Lung microvascular endothelial cell (primary cell): ENCODE measurements at regions not wholly inside any gene's neighbourhood (a gene's known extent, or its start where the extent isn't known, plus 50 kb on each side); places are given as distances from the start of the nearest gene placed in this dataset.

Experiments
- DNase-seq, 2 donors: peaks; one replicate each; pipeline versions ENCODE4 v3.0.0 to v3.0.0-alpha.2; 2010; ENCODE audit warnings: low read depth in 2 of 2

GRCh38 chr3:7793786-7794185 lies 707.8 kb upstream of the LMCD1 start:
- no peak for DNase-seq

- no peak for DNase-seq
Observed at GRCh38 chr3:7798276-7798675, 703.3 kb upstream of the LMCD1 start.

- DNase-seq: peak; percentile 6 to 20
Observed at GRCh38 chr3:7800006-7800780, 701.4 kb upstream of the LMCD1 start.

DNA sequence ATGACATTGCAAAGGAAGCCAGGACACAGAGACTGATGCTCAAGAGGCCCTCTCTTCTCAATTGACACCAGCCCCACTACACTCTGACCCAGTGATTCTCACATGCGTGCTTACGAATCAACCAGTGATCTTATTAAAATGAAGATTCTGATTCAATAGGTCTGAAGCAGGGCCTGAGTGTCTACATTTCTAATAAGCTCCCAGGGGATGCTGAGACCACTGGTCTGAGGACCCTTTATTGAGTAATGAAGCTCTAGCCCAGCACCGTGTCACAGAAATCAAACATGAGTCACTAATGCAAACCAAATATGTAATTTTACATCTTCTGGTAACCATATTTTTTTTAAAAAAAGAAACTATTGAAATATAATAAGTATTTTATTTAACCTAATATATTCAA lies 689.1 kb upstream of the LMCD1 start:
- DNase-seq: no peak

GRCh38 chr3:7813365-7813764 lies 688.3 kb upstream of the LMCD1 start:
- DNase-seq: no peak

DNA sequence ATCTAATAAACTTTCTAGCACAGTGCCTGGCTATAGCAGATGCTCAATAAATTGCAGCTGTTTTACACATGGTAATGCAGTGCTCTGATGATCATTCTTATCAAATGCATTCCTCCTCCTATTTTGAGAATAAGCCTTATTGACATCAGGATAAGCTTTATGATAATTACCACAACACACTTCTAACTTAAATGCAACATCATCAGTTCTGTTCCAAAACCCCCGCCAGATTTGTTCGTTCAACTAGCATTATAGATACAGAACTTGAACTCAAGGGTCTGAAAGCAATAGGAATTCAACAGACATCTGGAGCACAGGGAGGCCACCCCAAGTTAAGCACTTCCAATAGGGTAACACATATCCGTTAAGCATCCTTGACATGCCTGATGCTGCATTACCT lies 684.4 kb upstream of the LMCD1 start:
- DNase-seq: no peak

DNA sequence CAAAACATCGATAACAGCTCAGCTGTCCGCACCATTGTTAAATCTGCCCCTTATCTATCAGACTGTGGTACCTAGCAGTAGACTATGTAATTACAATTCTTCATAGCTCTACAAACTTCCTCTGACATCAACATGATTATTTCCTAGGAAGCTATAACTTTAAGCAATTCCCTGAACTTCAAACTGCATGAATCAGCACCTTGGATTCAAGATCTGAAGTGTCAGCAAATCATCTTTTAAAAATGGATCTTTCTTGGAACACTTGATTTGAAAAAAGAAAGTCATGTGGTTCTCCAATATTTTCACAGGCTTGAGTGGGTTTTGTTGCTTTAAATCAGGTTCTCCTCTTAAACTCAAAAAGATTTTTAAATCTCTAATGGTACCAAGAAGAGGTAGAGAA lies 680.7 kb upstream of the LMCD1 start:
- DNase-seq: no peak

DNA sequence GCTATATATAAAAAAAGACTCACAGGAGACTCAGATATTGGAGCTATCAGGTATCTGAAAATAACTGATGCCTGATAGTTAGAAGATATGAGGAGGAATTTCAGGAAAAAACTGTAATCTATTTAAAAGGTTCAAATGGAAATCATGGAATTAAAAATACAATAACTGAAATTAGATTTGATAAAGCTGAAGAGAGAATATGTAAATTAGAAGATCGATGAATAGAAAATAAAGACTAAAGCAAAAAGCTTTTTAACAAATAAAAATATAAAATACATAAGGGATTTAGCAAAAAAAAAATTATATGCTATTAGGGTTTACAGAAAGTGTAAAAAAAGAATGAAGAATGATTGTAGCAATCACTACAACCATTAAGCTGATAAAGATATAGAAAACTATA lies 679.8 kb upstream of the LMCD1 start:
- no peak for DNase-seq

DNA sequence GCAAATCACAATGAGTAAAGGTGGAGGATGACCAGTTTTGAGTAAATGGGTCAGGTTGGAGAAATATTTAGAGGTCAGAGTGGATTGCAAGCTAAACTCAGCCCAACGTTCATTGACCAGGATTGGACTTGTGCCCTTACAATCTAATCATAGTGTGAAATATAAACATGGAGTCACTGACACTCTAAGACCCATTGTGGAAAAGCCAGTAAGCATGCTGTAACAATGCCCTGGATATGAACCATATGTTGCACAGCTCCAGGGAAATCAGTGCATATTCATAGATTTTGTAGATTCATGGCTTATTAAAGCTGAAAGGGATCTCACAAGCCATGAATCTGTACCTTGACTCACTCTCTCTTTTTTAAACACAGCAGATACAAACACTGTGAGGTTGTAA lies 660.2 kb upstream of the LMCD1 start:
- DNase-seq: no peak

DNA sequence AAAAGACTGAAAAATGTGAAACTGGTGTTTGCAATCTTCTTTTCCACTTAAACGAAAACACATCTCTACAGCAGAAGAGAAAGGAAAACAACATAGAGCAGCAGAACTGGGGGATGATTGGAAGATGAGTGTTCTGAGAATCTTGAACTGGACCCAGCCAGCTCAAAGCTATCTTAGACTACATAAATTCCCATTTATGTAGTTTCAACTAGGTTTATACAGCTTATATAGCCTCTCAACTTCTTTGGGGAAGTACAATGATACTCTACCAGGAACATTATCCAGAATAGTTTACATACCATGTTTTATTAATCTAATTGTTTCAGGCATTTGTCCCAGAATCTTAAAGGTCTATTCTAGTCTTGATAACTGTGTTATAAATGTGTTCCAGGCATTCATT lies 658.2 kb upstream of the LMCD1 start:
- DNase-seq: no peak

GRCh38 chr3:7847021-7847420 lies 654.6 kb upstream of the LMCD1 start:
- no peak for DNase-seq

- DNase-seq: no peak
Observed at GRCh38 chr3:7847521-7847920, 654.1 kb upstream of the LMCD1 start.

GRCh38 chr3:7854266-7854665 lies 647.4 kb upstream of the LMCD1 start:
- no peak for DNase-seq

DNA sequence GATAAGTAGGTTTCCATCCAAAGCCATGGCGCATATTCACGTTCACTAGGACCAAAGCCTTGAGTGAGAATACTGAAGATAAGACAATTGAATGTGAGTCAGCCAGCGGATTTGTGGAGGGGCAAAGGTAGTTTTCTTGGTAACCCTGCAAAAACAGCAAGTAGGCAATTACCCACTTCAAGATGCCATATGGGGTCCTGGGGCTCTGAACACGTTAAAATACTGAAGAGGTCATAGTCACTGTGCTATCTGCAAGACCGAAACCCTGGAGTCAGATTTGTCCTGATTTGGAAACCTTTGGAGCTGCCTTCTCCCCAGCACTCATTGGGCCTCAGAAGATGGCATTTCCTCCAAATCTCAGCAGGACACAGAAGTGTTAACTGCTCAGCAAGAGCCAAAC lies 646.9 kb upstream of the LMCD1 start:
- DNase-seq: no peak

- no peak for DNase-seq
Observed at GRCh38 chr3:7865611-7866010, 636.0 kb upstream of the LMCD1 start.

DNA sequence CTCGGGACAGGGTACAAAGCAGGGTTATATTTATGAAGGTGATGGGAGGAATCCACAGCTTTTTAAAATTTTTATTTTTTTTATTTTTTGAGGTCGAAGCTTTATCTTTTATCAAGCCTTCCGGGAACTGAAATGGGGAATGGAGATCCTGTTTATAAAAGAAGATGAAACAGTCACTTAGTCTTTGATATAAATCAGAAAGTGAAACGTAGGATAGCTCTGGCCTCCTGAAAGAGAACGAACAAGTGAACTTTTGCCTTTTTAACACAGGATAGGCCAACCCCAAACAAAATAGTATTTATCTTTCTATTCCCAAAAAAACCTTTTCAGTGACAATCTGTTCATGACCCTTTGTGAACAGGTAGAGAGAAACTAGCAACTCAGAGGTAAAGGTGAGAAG lies 634.0 kb upstream of the LMCD1 start:
- no peak for DNase-seq

- DNase-seq: no peak
Observed at GRCh38 chr3:7871003-7871560, 630.5 kb upstream of the LMCD1 start.

DNA sequence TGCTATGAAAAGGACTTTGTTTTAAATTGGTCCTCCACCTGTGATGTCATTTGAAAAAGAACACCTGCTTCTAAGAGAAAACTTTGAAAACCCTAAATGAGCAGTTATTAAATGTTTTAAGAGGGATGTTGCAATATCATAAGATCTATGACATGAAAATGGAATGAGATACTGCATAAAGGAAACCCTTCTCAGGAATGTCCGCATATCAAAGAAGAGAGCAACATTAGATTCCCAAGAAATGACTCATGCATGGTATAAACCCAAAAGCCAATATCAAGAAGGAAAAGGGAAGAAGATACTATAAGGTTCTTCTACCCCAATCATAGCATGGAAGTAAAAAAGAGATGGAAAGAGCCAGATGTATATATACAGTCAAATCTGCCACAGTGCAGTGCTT lies 627.5 kb upstream of the LMCD1 start:
- peak in 1 of 2 donors; percentile 28 for DNase-seq

DNA sequence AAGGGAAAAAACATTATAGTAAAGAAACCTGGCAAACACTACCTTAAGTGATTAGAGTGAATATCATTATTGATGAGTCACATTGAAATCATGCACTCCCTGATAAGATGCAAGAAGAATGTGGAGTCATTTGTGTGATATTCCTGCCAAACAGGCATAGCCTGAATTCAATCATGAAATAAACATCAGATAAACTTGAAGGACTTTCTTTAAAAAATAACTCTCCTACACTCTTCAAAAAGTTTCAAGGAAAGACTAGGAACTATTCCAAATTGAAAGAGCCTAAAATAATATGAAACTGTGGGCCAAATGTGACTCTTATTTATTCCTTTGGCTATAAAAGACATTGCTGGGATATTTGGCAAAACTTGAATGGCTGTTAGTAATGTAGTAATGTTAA lies 625.7 kb upstream of the LMCD1 start:
- DNase-seq: peak in 1 of 2 donors; percentile 35

GRCh38 chr3:7876741-7877297 lies 624.8 kb upstream of the LMCD1 start:
- DNase-seq: peak; percentile 59 to 84

- DNase-seq: peak in 1 of 2 donors; percentile 23
Observed at GRCh38 chr3:7877312-7877711, 624.3 kb upstream of the LMCD1 start.

DNA sequence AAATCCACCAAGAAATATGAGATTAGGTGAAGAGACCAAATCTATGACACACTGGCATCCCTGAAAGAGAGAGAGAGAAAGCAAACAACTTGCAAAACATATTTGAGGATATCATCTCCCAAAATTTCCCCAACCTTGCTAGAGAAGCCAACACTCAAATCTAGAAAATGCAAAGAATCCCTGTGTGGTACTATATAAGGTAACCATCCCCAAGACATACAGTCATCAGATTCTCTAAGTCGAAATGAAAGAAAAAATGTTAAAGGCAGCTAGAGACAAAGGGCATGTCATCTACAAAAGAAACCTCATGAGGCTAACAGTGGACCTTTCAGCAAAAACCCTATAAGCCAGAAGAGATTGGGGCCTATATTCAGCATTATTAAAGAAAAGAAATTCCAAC lies 622.1 kb upstream of the LMCD1 start:
- DNase-seq: no peak

GRCh38 chr3:7881946-7882345 lies 619.7 kb upstream of the LMCD1 start:
- DNase-seq: no peak
